Fibroblast of lung (primary cell): ENCODE measurements at regions not wholly inside any gene's neighbourhood (a gene's known extent, or its start where the extent isn't known, plus 50 kb on each side); places are given as distances from the start of the nearest gene placed in this dataset.

Experiments
- CTCF ChIP-seq, 2 donors: IDR thresholded peaks in 1 of 2; conservative IDR thresholded peaks in 1 of 2; 1 replicate in 1 of 2; 2 replicates in 1 of 2; pipeline ENCODE4 v1.5.1; 2011 to 2012; ENCODE audit warnings: low read length in 2 of 2, control low read depth in 1 of 2, inconsistent platforms in 1 of 2, low read depth in 1 of 2, mild to moderate bottlenecking in 1 of 2
- EZH2 ChIP-seq: IDR thresholded peaks from 2 replicates; pipeline ENCODE4 v1.5.1; 2012; ENCODE audit warnings: low read length, control low read depth, mild to moderate bottlenecking; ENCODE audit errors: missing control alignments

GRCh38 chr6:74491844-74492374 lies 713.9 kb downstream of the COL12A1 start:
- TF ChIP-seq CTCF (conservative IDR thresholded peaks at IDR 0.05 in 1 of 2, IDR thresholded peaks at IDR 0.05 in 1 of 2; ENCODE audit: low read depth in 1 of 2, low read length in 2 of 2) (no peak), EZH2 (no peak)
